ENCODE measurements at regions not wholly inside any gene's neighbourhood (a gene's known extent, or its start where the extent isn't known, plus 50 kb on each side); places are given as distances from the start of the nearest gene placed in this dataset.
"Not testable (repeated sequence)": the region's sequence is repeated elsewhere in the genome, so short reads cannot be mapped to it uniquely, and the experiment has no call there.

DNA sequence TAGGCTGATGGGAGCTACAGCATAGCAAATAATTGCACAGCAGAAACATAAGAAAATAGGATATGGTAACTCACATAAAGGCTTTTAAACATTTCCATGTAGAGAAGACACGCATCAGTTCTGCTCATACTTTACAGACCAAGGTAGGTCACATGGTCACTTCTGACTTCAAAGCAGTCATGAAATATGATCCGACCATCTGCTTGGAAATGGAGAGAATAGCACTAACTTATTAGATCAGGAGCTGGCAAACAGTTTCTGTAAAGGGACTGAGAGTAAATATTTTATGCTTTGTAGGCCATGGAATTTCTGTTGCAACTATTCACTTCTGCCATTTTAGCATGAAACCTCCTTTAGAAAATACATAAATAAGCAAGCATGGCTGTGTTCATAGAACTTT lies 936.6 kb upstream of the FANCL start:
- DNase-seq (ENCODE audit: low read depth) = no peak

DNA sequence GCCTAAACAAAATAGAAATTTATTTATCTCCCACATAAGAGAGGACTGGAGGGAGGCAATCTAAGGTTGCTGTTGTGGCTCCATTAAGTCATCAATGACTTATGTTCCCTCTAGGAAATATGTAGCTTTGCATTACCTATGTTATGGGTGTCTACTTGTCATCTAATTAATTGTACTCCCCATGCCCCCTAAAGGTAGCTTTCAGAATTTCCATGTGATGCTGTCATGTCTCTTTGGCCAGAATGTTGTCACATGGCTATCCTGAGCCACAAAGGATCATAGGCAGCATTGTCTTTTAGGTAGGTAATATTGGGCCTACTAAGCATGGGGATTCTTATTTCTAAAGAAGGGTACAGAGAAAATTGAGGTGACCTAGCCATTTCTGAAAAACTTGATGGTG lies 935.6 kb upstream of the FANCL start:
- no peak for DNase-seq (ENCODE audit: low read depth)

DNA sequence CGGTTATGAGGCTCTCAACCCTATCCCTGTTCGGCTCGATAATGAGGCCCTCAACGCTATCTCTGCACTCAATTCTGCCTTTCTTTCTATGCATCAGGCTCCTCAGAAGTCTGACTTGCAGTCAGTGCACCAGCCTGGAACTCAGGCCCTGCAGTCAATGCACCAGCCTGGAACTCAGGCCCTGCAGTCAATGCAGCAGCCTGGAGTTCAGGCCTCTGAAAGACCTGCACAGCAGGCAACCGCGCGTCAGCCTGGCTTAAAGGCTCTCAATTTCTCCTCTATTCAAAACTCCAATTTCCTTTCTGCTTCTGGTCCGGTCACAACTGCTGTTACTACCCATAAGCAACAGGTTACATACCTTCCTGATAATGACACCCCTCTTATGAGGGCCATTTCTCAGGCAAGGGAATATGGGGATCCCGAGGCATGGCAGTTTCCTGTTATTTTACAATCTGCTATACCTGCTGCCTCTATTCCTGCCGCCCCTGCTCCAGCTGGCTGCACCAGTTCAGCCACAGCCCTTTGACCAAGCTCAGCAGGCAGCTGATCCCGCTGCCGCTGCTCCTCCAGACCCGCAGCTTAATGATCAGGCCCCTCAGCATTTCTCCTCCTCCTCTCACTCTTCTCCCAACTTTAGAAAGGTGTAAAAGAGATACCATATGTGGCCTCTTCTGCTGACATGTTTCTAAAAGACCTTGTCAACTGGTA lies 933.6 kb upstream of the FANCL start:
- no peak for DNase-seq (ENCODE audit: low read depth)

DNA sequence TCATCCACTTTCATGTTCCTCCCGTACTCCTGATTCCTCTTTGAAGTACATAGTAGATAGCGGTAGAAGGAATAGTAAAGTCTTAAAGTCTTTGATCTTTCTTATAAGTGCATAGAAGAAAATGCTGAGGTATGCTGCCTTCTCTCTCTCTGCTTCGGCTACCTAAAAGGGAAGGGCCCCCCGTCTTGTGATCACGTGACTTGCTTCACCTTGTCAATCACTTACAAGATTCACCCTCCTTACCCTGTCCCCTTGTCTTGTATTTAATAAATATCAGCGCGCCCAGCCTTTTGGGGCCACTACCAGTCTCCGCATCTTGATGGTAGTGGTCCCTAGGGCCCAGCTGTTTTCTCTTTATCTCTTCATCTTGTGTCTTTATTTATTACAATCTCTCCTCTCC lies 932.2 kb upstream of the FANCL start:
- no peak for DNase-seq (ENCODE audit: low read depth)

DNA sequence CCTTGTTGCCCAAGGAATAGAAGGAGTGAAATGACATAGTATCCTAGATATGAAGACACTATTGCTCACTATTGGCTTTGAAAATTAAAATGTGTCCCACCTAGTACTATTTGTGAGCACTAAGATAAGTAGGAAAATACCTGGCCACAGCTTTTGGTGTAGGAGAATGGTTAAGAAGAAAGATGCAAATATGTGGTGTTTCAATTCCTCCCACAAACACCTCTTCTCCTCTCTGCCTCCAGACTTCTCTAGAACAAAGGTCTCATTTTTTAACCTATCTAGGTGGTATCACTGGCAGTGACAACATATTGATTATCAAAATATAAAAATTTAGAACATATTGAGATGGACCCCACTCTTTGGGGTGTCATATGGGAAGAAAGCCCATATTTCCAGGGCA lies 929.9 kb upstream of the FANCL start:
- no peak for DNase-seq (ENCODE audit: low read depth)

DNA sequence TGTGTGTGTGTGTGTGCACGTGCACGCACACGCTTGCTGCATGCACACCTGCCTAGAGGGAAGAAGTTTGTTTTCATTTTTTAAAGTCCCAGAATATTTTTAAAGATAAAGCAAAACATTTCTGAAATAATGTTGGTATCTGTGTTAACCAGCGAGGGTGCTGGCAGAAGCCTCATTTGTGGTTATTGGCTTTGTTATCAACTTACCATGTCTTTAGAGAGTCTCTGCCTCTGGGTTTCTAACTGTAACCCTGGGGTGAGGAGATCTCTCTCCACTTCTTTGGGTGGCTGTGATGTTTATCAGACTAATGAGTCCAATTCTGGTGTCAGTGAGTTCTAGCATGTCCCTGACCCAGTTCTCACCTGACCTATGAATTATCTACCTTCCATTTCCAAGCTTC lies 927.6 kb upstream of the FANCL start:
- no peak for DNase-seq (ENCODE audit: low read depth)

DNA sequence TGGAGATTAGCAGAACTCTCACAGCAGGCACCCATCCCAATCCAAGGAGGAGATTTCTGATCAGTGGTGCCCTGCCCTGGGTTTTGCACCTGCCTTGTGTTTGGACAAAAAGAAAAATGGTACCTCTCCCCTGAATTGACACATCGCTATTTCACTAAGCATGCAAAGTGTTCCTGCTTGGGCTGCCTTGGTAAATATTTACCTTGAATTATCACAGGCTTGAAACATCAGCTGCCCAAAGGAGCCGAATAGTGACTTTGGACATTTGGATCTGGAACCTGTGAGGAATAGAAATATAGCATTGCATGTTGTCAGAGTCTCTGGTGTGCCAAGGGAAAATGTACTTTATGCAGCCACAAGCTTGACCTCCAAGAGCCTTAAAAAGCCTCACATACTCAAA lies 926.4 kb upstream of the FANCL start:
- no peak for DNase-seq (ENCODE audit: low read depth)

DNA sequence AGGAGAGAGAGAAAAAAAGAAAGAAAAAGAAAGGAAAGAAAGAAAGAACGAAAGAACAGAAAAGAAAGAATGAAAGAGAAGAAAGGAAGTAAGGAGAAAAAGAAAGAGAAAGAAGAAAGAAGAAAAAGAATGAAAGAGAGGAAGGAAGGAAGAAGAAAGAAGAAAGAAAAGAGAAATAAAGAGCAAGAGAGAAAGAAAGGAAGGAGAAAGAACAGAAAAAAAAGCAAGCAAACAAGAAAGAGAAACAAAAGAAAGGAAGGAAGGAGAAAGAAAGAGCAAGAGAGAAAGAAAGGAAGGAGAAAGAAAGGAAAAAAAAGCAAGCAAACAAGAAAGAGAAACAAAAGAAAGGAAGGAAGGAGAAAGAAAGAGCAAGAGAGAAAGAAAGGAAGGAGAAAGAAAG lies 916.8 kb upstream of the FANCL start:
- DNase-seq (ENCODE audit: low read depth) = not testable (repeated sequence)

DNA sequence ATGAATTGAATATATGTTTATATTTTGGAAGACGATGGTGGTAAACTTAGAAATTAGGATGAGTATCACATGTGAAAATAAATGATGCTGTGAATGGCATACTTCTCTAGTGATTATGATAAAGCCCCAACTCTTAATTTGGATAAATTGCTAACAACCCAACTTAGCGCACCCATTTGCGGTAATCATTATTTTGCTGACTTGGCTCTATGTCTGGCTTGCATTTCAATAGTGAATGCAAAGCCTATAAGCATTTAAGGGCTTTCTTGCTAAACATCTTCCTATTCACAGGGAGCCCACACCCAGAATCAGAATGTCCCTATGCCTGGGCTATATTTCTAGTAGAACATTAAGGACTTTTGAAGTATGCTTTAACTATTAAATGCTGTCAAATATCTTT lies 910.7 kb upstream of the FANCL start:
- DNase-seq (ENCODE audit: low read depth) = no peak

DNA sequence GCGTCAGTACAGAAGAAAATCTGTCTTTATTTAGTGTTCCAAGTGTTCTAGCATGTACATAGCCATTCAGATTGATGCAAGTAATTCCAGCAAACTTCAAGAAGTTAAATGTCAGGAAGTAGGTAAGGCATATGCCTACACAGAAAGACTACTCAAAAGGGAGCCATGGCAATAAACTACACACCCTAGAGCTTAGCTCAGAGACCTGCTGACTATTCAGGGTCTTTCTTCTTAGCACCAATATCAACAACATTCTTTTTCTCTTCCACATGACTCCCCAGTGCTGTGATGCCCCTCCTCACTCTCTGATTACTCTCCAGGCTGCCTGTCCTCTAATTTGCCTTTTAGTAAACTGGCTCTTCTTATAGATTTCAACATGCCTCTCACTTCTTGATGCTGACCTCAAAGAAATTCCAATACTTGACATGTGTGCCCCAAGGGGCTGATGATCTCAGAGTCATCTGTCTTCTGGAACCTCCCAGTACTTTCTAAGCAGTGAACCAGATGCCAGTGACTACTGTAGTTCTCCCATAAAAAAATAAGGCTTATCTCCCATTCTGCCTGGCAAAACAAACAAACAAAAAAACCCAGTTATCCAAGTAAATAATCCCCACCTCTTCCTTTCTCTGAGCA lies 909.2 kb upstream of the FANCL start:
- DNase-seq (ENCODE audit: low read depth) = no peak

DNA sequence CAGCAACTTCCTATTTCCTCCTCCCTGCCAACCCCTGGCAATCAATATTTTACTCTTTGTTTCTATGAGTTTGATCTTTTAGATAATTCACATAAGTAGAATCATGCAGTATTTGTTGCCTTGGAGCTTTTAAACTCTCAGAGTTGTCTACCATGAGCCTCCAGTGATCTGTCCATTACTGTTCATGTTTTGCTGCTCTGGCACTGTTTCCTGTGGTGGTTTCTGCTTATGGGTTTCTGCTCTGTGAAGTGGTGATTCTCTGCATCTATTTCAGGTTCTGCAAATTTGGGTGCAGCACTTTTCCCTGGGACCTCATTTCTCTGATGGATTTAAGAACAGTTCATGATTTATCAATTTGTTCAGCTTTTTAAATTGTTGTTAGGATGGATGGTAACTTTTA lies 908.1 kb upstream of the FANCL start:
- DNase-seq (ENCODE audit: low read depth) = no peak

DNA sequence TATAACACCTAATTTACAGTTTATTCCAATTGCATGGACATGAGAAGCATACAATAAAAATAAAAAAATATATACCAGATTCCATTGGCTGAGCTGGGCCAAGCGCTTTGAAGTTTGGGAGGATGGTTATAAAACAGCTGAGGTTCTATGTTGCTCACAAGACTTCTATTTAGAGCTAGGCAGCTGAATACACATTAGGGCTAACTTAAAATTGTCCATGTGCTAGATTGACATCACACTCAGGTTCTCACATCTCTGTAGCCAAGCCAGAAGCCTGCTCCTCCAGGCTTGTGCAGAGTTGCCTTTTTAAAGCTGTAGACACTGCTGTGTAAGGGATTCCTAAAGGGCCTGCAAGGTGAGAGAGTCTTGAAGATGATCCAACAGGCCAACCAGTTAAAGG lies 871.1 kb upstream of the FANCL start:
- no peak for DNase-seq (ENCODE audit: low read depth)

DNA sequence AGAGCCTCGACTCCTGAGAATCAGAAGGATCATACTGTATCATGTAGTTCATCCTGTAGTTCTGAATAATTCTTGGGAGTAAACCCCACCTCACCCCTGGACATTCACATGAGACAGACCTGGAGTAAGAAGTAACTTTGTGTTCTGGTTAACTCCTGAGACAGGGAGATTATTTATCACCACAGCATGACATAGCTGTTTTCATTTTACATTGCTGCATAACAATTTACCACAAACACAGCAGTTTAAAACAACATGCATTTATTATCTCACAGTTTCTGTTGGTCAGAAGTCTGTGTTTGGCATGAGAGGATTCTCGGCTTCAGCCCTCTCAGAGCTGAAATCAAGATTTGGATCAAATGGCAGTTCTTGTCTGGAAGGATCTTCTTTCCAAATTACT lies 855.8 kb upstream of the FANCL start:
- DNase-seq (ENCODE audit: low read depth) = no peak

DNA sequence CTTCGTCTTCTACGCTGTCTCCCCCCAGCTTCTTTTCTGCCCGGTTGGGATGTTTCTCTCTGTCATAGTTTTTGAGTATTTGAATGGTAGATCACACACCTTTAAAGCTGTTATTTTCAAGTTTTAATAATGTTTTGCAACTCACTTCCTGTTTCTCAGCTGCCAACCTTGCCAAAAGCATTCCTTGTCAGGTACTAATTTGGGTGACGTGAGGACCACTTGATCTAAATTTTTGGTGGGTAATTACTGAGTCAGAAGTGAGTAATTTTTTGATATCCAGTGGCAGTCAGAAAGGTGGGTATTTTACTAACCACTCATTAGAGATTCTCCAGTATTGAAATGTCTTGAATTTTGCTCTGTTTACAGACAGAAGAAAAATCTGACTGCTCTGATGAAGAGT lies 852.4 kb upstream of the FANCL start:
- DNase-seq (ENCODE audit: low read depth) = no peak

DNA sequence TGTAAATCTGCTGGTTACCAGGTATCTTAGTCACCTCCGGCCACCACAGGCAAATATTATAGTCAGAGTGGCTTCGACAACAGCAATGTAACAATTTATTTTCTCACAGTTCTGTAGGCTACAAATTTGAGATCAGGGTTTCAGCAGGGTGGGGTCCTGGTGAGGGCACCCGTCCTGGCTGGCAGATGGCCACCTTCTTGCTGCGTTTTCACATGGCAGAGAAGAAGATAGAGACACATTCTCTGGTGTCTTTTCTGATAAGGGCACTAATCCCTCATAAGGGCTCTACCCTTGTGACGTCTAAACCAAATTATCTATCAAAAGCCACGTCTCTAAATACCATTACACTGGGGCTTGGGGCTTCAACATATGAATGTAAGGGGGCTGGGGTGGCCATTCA lies 843.2 kb upstream of the FANCL start:
- no peak for DNase-seq (ENCODE audit: low read depth)

DNA sequence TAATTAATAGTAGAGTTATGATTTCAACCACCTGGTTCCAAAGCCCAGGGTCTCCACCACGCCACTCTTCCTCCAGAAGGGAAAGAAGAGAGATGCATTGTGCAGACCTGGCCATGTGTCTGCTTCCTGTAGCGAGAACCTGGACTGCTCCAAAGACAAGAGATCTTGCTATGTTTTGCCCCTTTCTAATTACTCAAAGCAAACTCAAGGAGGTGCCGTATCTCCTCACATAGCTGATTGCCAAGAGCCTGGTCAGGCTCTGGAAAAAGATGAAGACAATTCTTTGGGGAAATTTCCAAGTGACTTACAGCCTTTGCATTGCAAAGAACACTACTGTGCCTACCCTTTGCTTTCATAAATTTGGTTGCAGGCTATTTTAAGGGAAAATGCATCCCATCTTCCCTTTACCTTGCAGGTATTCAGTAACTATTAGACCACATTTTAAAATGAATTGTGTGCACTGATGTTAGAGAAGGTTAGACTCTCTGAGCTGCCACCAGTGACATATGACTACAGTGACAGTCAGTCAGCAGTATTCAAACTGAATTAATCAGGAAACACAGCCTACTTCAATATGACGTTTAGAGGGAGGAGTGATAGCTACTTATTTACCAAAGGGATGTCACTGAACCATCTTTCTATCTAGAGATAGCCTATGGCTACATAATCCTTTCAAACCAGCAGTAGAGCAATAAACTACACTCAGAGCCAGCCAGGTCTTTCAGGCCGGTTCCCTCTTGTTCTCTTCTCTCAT lies 842.1 kb upstream of the FANCL start:
- DNase-seq (ENCODE audit: low read depth) = no peak

DNA sequence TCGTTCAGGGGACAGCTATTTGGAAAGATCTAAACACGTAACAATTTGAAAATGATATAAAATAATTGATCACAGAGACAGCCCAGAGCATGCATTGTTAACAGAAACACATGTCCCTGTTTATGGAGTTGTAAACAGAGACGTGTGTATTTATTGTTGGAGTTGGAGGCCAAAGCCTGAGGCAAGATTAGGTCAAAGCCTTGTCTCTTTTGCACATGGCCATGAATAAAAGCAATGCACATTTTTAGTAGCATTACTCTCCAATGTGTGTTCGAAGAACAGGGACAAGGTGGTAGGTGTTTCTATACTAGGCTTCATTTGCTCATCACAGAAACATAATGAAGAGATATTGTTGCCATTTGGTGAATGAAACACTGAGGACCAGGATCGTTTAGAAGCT lies 841.5 kb upstream of the FANCL start:
- no peak for DNase-seq (ENCODE audit: low read depth)

DNA sequence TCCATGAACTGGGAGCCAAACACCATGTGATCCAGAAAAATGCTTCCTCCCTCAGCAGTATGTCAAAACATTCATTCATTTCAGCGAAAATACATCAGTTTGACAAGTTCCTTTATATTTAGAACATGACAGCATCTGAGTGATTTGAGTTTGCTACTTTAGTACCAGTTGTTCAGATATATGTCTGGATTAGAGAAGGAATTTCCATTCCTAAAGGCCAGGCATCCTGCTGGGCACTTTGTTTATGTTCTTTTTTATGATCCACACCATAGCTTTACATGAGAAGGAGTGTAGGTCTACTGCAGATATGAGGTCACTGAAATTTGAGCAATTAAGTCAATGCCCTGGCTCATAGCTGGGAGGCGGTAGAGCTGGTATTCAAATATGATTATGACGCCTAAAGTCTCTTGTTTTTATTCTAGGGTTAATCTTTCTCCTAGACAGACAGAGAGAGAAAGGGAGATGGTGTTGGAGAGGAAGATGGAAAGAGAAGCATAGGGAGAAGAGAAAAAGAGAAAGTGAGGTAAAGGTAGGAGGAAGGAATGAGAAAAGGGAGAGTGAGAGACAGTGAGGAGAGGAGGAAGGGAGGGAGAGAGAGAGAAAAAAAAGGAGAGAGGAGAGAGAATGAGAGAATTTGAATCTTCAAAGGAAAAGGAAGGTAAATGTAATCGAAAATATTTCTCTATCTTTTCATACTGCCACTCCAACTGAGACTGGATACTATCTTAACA lies 839.5 kb upstream of the FANCL start:
- DNase-seq (ENCODE audit: low read depth) = no peak

DNA sequence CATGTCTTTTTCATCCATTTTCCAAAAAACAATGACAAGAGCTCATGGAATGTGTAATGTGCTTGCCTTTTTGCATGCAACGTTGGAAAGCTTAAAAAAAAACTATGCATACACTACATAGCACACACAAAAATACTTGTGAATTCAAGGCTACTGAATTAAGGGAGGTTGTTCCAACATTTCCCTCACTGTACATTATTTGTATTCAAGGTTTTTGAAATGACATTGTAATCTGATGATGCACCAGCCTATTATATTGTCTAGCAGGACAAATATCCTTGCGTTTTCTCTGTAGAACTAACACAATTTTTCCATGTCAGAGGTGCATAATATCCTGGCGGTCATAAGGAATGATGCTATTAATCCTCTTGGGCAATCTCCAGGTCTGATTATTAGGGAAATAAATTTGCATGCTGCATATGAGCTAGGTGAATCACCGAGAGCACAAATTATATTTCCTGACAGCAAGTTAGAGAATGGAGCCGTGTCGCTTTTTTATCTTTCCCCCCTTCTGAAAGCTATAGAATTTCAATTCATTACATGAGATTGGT lies 836.9 kb upstream of the FANCL start:
- DNase-seq (ENCODE audit: low read depth) = no peak

DNA sequence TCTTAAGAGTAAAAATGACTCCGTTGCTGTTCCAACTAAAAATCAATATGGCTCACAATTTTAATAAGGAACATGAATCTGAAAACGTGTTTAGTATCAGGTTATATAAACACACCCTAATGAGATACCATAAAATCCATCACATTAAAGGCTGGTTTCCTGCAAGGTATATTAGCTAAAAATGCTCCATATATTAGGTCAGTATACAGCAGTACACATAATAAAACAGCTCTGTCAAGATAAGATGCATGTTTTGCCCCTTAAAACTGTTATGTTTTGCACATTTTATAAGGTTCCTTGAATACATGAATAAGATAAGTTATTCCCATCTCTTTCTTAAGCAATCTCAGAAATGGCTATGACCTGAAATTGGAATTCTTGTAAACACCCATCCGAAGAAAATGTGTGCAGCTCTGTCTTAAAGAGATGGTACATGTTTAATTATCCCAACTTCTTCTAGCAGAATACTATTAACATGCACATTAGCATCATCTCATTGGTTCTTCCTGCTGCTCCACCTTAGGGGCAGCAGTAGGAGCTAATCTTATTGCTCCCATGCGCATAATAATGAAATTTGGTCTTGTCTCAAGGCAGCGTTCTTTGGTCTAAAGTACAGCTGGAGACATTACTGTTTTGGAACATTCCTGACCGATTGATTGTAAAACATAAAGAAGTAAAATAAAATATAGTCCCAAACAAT lies 836.1 kb upstream of the FANCL start:
- DNase-seq (ENCODE audit: low read depth) = no peak

DNA sequence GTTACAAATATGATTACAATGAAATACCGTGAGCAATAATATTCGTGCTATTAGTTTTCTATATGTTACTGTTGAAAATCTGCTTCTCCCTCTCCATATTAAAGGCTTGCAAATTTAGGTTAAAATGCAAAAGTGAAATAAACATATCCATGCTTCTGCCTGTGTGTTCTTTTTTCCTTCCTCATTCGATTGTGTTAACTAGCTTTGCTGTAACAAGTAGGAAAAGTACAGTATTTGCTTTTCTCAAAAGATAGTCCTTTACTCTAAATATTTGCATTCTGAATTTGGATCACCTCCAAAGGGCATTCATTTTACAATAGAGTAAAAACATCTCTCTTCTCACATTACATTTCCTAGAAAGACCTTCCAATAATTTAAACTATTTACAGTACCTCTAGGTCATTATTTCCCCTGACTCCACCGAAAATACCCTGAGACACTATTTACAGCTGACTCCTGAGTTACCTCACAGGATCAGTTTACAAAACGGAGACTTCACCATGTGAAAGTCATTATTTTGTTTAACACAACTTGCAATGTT lies 835.0 kb upstream of the FANCL start:
- no peak for DNase-seq (ENCODE audit: low read depth)

DNA sequence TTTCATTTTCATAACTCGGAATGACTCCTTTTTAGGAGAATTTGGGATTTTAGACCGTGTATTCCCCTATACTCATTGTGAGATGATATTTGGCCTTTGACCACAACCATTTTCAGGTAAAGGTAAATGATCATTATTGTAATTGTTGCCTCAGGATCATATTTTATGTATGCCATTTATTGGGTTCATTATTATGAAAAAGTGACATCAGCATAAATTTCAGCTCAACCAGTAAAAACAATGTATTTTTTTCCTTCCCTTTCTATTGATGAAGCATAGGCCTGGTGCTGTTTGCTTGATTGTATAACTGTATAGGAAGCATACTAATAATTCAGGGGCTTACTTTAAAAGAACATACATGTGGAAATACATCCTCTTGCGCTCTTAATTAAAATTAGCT lies 832.9 kb upstream of the FANCL start:
- DNase-seq (ENCODE audit: low read depth) = no peak

All from stimulated activated CD8-positive, alpha-beta memory T cell treated with anti-CD3 and anti-CD28 coated beads, Interleukin-12 subunit alpha, Interleukin-12 subunit beta, amount 100 ng/mL, for 4 hours (primary cell).